ENCODE measurements at regions not wholly inside any gene's neighbourhood (a gene's known extent, or its start where the extent isn't known, plus 50 kb on each side); places are given as distances from the start of the nearest gene placed in this dataset.

GRCh38 chr13:22210134-22210930 is 539.5 kb downstream of the FGF9 start:
- TF ChIP-seq NRF1 (IDR thresholded peaks at IDR 0.05; ENCODE audit: low read depth, low read length) (no peak), FOXM1 (IDR thresholded peaks at IDR 0.05; ENCODE audit: low read depth) (no peak), POLR2AphosphoS5 (IDR thresholded peaks at IDR 0.05; ENCODE audit: low read depth, low read length) (no peak), ELF1 (IDR thresholded peaks at IDR 0.05) (no peak), YY1 (IDR thresholded peaks at IDR 0.05; ENCODE audit: low read depth) (no peak), FOSL2 (IDR thresholded peaks at IDR 0.05; ENCODE audit: borderline replicate concordance, low read depth) (no peak), SMC3 (IDR thresholded peaks at IDR 0.05; ENCODE audit: low read depth, low read length) (no peak)
- DNase-seq: no peak
- Histone ChIP-seq H3K27me3 (ENCODE audit: insufficient read depth) (no peaks in the 10 kb centered on the region), H4K20me1 (ENCODE audit: insufficient read depth) (no peaks in the 10 kb centered on the region), H3K79me2 (ENCODE audit: insufficient read depth) (no peaks in the 10 kb centered on the region), H3K9me2 (no peaks in the 10 kb centered on the region), H3K4me1 (ENCODE audit: control insufficient read depth in 1 of 2, insufficient read depth in 2 of 2, low read depth in 1 of 2, low read length in 1 of 2) (no peaks in the 10 kb centered on the region), H3K9ac (no peak overlapping the region), H3K4me3 (ENCODE audit: low read depth in 2 of 2, low read length in 1 of 2) (no peak overlapping the region), H3K4me2 (no peak overlapping the region), H3K27ac (ENCODE audit: low read depth in 2 of 2, low read length in 1 of 2) (no peak overlapping the region), H2AFZ (ENCODE audit: low read depth) (no peak overlapping the region), H3K36me3 (replicated peaks in 1 of 2; ENCODE audit: control insufficient read depth in 1 of 2, insufficient read depth in 2 of 2, low read length in 1 of 2) (no peaks in the 10 kb centered on the region), H3F3A (replicated peaks; ENCODE audit: insufficient read depth) (no peaks in the 10 kb centered on the region), H3K9me3 (no peaks in the 10 kb centered on the region)
- ChIA-PET POLR2A (no interaction called here), CTCF (no interaction called here)
- 9% methylated on average over 12 of the region's 14 CpGs for WGBS (ENCODE audit: low lambda C conversion rate)

- TF ChIP-seq USF2 (IDR thresholded peaks at IDR 0.05; ENCODE audit: borderline replicate concordance, low read depth, low read length): no peak
- no peak for TF ChIP-seq NFIC (IDR thresholded peaks at IDR 0.05; ENCODE audit: borderline replicate concordance)
- no peak for TF ChIP-seq RCOR1 (IDR thresholded peaks at IDR 0.05; ENCODE audit: low read length)
- no peak for TF ChIP-seq SMC3 (IDR thresholded peaks at IDR 0.05; ENCODE audit: low read depth, low read length)
- no peak for TF ChIP-seq FOSL2 (IDR thresholded peaks at IDR 0.05; ENCODE audit: borderline replicate concordance, low read depth)
- TF ChIP-seq TAF1 (IDR thresholded peaks at IDR 0.05; ENCODE audit: borderline replicate concordance, low read depth, low read length): no peak
- TF ChIP-seq EZH2phosphoT487 (IDR thresholded peaks at IDR 0.05; ENCODE audit: borderline replicate concordance, low read depth): no peak
- H2AFZ ChIP-seq (ENCODE audit: low read depth): no peak overlapping the region
- CTCF ChIA-PET: interaction anchor here (0.6 kb wide), 1 partner anchor 313 kb away, joined by 3 read pairs; no protein-coding TSS in a partner anchor
- POLR2A ChIA-PET: no interaction called here
- H3K4me3 ChIP-seq (ENCODE audit: low read depth in 2 of 2, low read length in 1 of 2): no peak overlapping the region
- no peaks in the 10 kb centered on the region for H3F3A ChIP-seq (replicated peaks; ENCODE audit: insufficient read depth)
- no peaks in the 10 kb centered on the region for H3K4me1 ChIP-seq (ENCODE audit: control insufficient read depth in 1 of 2, insufficient read depth in 2 of 2, low read depth in 1 of 2, low read length in 1 of 2)
- H4K20me1 ChIP-seq (ENCODE audit: insufficient read depth): no peaks in the 10 kb centered on the region
- no peaks in the 10 kb centered on the region for H3K36me3 ChIP-seq (replicated peaks in 1 of 2; ENCODE audit: control insufficient read depth in 1 of 2, insufficient read depth in 2 of 2, low read length in 1 of 2)
- H3K9ac ChIP-seq: no peak overlapping the region
- no peaks in the 10 kb centered on the region; the same call in 1 of the 2 replicates for H3K27me3 ChIP-seq (ENCODE audit: insufficient read depth)
- DNase-seq: no peak
- no peaks in the 10 kb centered on the region for H3K9me3 ChIP-seq
- no peak overlapping the region for H3K27ac ChIP-seq (ENCODE audit: low read depth in 2 of 2, low read length in 1 of 2)
- WGBS (ENCODE audit: low lambda C conversion rate): 18% methylated on average over 13 of the region's 14 CpGs
- no peak overlapping the region for H3K4me2 ChIP-seq
- no peaks in the 10 kb centered on the region for H3K9me2 ChIP-seq
- no peaks in the 10 kb centered on the region for H3K79me2 ChIP-seq (ENCODE audit: insufficient read depth)
Measured at GRCh38 chr13:22211876-22212275, 541.0 kb downstream of the FGF9 start.

Measured in SK-N-SH (cell line).